Superior temporal gyrus (tissue), 1 donor: ENCODE measurements at regions not wholly inside any gene's neighbourhood (a gene's known extent, or its start where the extent isn't known, plus 50 kb on each side); places are given as distances from the start of the nearest gene placed in this dataset.

Experiments
- DNase-seq: peaks from one replicate; pipeline ENCODE4 v3.0.0-alpha.2; 2016; ENCODE audit errors: extremely low spot score

GRCh38 chr11:129590753-129591475 is 215.3 kb downstream of the BARX2 start:
- no peak for DNase-seq

- DNase-seq = no peak
Observed at GRCh38 chr11:129591527-129591926, 215.9 kb downstream of the BARX2 start.

GRCh38 chr11:129592191-129592590 is 216.5 kb downstream of the BARX2 start:
- DNase-seq = no peak

- no peak for DNase-seq
Observed at GRCh38 chr11:129593098-129593497, 217.4 kb downstream of the BARX2 start.

- no peak for DNase-seq
Observed at GRCh38 chr11:129595038-129595962, 219.7 kb downstream of the BARX2 start.

- DNase-seq = no peak
Observed at GRCh38 chr11:129596351-129596750, 219.3 kb upstream of the TMEM45B start.

- no peak for DNase-seq
Observed at GRCh38 chr11:129598378-129598777, 217.3 kb upstream of the TMEM45B start.

GRCh38 chr11:129605815-129606214 is 209.8 kb upstream of the TMEM45B start:
- DNase-seq = no peak

- DNase-seq = no peak
Observed at GRCh38 chr11:129608711-129609110, 206.9 kb upstream of the TMEM45B start.

GRCh38 chr11:129610125-129610524 is 205.5 kb upstream of the TMEM45B start:
- no peak for DNase-seq

GRCh38 chr11:129610545-129610944 is 205.1 kb upstream of the TMEM45B start:
- no peak for DNase-seq

GRCh38 chr11:129611661-129612446 is 203.8 kb upstream of the TMEM45B start:
- DNase-seq = no peak

GRCh38 chr11:129612447-129612961 is 203.1 kb upstream of the TMEM45B start:
- DNase-seq = no peak

- no peak for DNase-seq
Observed at GRCh38 chr11:129613071-129613470, 202.6 kb upstream of the TMEM45B start.

- DNase-seq = no peak
Observed at GRCh38 chr11:129614256-129614944, 201.2 kb upstream of the TMEM45B start.

GRCh38 chr11:129618046-129618569 is 197.5 kb upstream of the TMEM45B start:
- no peak for DNase-seq

GRCh38 chr11:129620237-129621104 is 195.2 kb upstream of the TMEM45B start:
- no peak for DNase-seq

- no peak for DNase-seq
Observed at GRCh38 chr11:129625930-129626329, 189.7 kb upstream of the TMEM45B start.

- DNase-seq = no peak
Observed at GRCh38 chr11:129631201-129631600, 184.4 kb upstream of the TMEM45B start.

- no peak for DNase-seq
Observed at GRCh38 chr11:129636926-129637325, 178.7 kb upstream of the TMEM45B start.
